Hepatocyte (in vitro differentiated cells): ENCODE measurements at regions not wholly inside any gene's neighbourhood (a gene's known extent, or its start where the extent isn't known, plus 50 kb on each side); places are given as distances from the start of the nearest gene placed in this dataset.

ENCODE experiments used
- CTCF ChIP-seq: fragments of 200-600 bp; sonication (generic); IDR thresholded peaks from 2 replicates; pipeline ENCODE4 v1.5.1; 2016; ENCODE audit warnings: antibody characterized with exemption, mild to moderate bottlenecking; ENCODE audit not compliant: poor library complexity
- EZH2 ChIP-seq: fragments of 200-600 bp; sonication (generic); IDR thresholded peaks from 2 replicates; pipeline ENCODE4 v1.6.1; 2016; ENCODE audit warnings: antibody characterized with exemption, mild to moderate bottlenecking, borderline replicate concordance
- EZH2phosphoT487 ChIP-seq: fragments of 200-600 bp; sonication (generic); IDR thresholded peaks from one replicate; pipeline ENCODE4 v1.6.1; 2018; ENCODE audit warnings: antibody characterized with exemption, mild to moderate bottlenecking, low read depth, moderate library complexity; ENCODE audit not compliant: unreplicated experiment, severe bottlenecking

GRCh38 chr5:96285823-96286222, 147.2 kb downstream of the PCSK1 start:
- no peak for TF ChIP-seq CTCF
- TF ChIP-seq EZH2: no peak
- no peak for TF ChIP-seq EZH2phosphoT487
